Neuronal stem cell (in vitro differentiated cells): ENCODE measurements at regions not wholly inside any gene's neighbourhood (a gene's known extent, or its start where the extent isn't known, plus 50 kb on each side); places are given as distances from the start of the nearest gene placed in this dataset.

Experiments used
- DNase-seq: peaks from one replicate; pipeline ENCODE4 v3.0.0-alpha.2; 2013; ENCODE audit warnings: low spot score
- H2AFZ ChIP-seq: one replicate; pipeline ENCODE4 v1.6.1; 2013; ENCODE audit warnings: mild to moderate bottlenecking, low read length, inconsistent platforms
- H2AK5ac ChIP-seq: 2 replicates; pipeline ENCODE4 v1.6.1; 2013; ENCODE audit warnings: low read depth, mild to moderate bottlenecking, inconsistent platforms, low read length, moderate library complexity, mixed read lengths
- H2BK120ac ChIP-seq: 2 replicates; pipeline ENCODE4 v1.6.1; 2013; ENCODE audit warnings: low read depth, mild to moderate bottlenecking, inconsistent platforms, low read length, moderate library complexity, mixed read lengths
- H2BK12ac ChIP-seq: one replicate; pipeline ENCODE4 v1.6.1; 2013; ENCODE audit warnings: low read length, inconsistent platforms
- H2BK15ac ChIP-seq: 2 replicates; pipeline ENCODE4 v1.6.1; 2013; ENCODE audit warnings: mild to moderate bottlenecking, low read length, inconsistent platforms, mixed read lengths
- H2BK5ac ChIP-seq: one replicate; pipeline ENCODE4 v1.6.1; 2013; ENCODE audit warnings: inconsistent platforms, mild to moderate bottlenecking, low read length, moderate library complexity
- H3K14ac ChIP-seq: one replicate; pipeline ENCODE4 v1.6.1; 2013; ENCODE audit warnings: low read length, inconsistent platforms
- H3K18ac ChIP-seq: 2 replicates; pipeline ENCODE4 v1.6.1; 2013; ENCODE audit warnings: low read length, inconsistent platforms
- H3K23ac ChIP-seq: 2 replicates; pipeline ENCODE4 v1.6.1; 2013; ENCODE audit warnings: low read depth, mild to moderate bottlenecking, mixed read lengths, low read length, inconsistent platforms; ENCODE audit not compliant: poor library complexity
- H3K27ac ChIP-seq: replicated peaks from 3 replicates; pipeline ENCODE4 v1.5.1; 2013; ENCODE audit warnings: low read length, inconsistent platforms
- H3K27me3 ChIP-seq, 3 experiments: 2 replicates each; pipeline ENCODE4 v1.6.1; 2013; ENCODE audit warnings: low read length in 3 of 3, mild to moderate bottlenecking in 2 of 3, inconsistent platforms in 1 of 3, low read depth in 1 of 3, mixed read lengths in 1 of 3, moderate library complexity in 1 of 3; ENCODE audit not compliant: control insufficient read depth in 3 of 3, insufficient read depth in 3 of 3
- H3K36me3 ChIP-seq, 2 donors: replicated peaks in 1 of 2; 2 replicates each; pipeline ENCODE4 v1.6.1; 2013; ENCODE audit warnings: low read length in 2 of 2; ENCODE audit not compliant: control insufficient read depth in 2 of 2, insufficient read depth in 2 of 2
- H3K4ac ChIP-seq: 2 replicates; pipeline ENCODE4 v1.6.1; 2013; ENCODE audit warnings: inconsistent platforms, mild to moderate bottlenecking, low read length, moderate library complexity
- H3K4me1 ChIP-seq, 2 donors: 1 replicate in 1 of 2; 2 replicates in 1 of 2; pipeline ENCODE4 v1.6.1; 2013; ENCODE audit warnings: low read length in 2 of 2, low read depth in 1 of 2; ENCODE audit not compliant: control insufficient read depth in 2 of 2, insufficient read depth in 1 of 2
- H3K4me2 ChIP-seq: one replicate; pipeline ENCODE4 v1.6.1; 2013; ENCODE audit warnings: mild to moderate bottlenecking, low read length, inconsistent platforms; ENCODE audit not compliant: insufficient read depth, poor library complexity, severe bottlenecking
- H3K4me3 ChIP-seq, 2 donors: 2 replicates each; pipeline ENCODE4 v1.5.1; 2013; ENCODE audit warnings: low read length in 2 of 2, mild to moderate bottlenecking in 2 of 2, inconsistent platforms in 1 of 2, moderate library complexity in 1 of 2
- H3K79me1 ChIP-seq: one replicate; pipeline ENCODE4 v1.6.1; 2013; ENCODE audit warnings: low read depth, mild to moderate bottlenecking, inconsistent platforms, low read length, moderate library complexity
- H3K9ac ChIP-seq: one replicate; pipeline ENCODE4 v1.6.1; 2013; ENCODE audit warnings: mild to moderate bottlenecking, low read depth, low read length, inconsistent platforms; ENCODE audit not compliant: poor library complexity
- H3K9me3 ChIP-seq, 2 donors: replicated peaks in 1 of 2; 2 replicates each; pipeline versions ENCODE3 to v1.6.1; 2013; ENCODE audit warnings: low read length in 2 of 2, mild to moderate bottlenecking in 2 of 2, inconsistent platforms in 1 of 2, low read depth in 1 of 2, mixed read lengths in 1 of 2, moderate library complexity in 1 of 2; ENCODE audit not compliant: control insufficient read depth in 2 of 2, insufficient read depth in 1 of 2
- H4K8ac ChIP-seq: one replicate; pipeline ENCODE4 v1.6.1; 2013; ENCODE audit warnings: low read depth, mild to moderate bottlenecking, inconsistent platforms, low read length, moderate library complexity
- H4K91ac ChIP-seq: one replicate; pipeline ENCODE4 v1.6.1; 2013; ENCODE audit warnings: low read length, low read depth, mild to moderate bottlenecking, inconsistent platforms; ENCODE audit not compliant: poor library complexity
- WGBS, 2 donors: extraction: QIAGEN DNeasy Blood & Tissue Kit; methylation state at CpG; one replicate each; pipeline ENCODE4 v1.1.7; 2013; ENCODE audit warnings: missing lambda C conversion rate in 2 of 2, mixed read lengths in 1 of 2; ENCODE audit not compliant: insufficient read length in 2 of 2, insufficient replicate concordance in 1 of 2; ENCODE audit errors: extremely low coverage in 2 of 2; 5-methylcytosine and 5-hydroxymethylcytosine counted together

- Histone ChIP-seq H4K91ac (no peak overlapping the region), H4K8ac (no peak overlapping the region), H3K4ac (no peak overlapping the region), H3K23ac (no peak overlapping the region), H3K18ac (no peak overlapping the region), H3K9ac (no peak overlapping the region), H3K4me1 (peaks cover 7 to 10% of the 10 kb centered on the region in 2 donors), H3K9me3 (peaks cover 3 to 27% of the 10 kb centered on the region in 2 donors), H3K79me1 (no peaks in the 10 kb centered on the region), H3K36me3 (no peaks in the 10 kb centered on the region), H2AFZ (peak overlapping the region; percentile 58), H2AK5ac (no peak overlapping the region), H2BK5ac (no peak overlapping the region), H3K4me2 (no peak overlapping the region), H3K27ac (no peak overlapping the region), H2BK15ac (no peak overlapping the region), H3K14ac (no peak overlapping the region), H3K4me3 (no peak overlapping the region), H2BK120ac (no peak overlapping the region), H3K27me3 (no peaks in the 10 kb centered on the region), H2BK12ac (no peak overlapping the region)
- no peak for DNase-seq
- WGBS, 2 donors: no CpG with 5 or more reads among the region's 3 CpGs
Observed at GRCh38 chr4:123327846-123328429, 68.7 kb upstream of the SPRY1 start.

GRCh38 chr4:123338715-123339114 lies 57.9 kb upstream of the SPRY1 start:
- H2BK5ac ChIP-seq: no peak overlapping the region
- H4K91ac ChIP-seq: no peak overlapping the region
- no peaks in the 10 kb centered on the region for H3K79me1 ChIP-seq
- H4K8ac ChIP-seq: no peak overlapping the region
- H3K4me2 ChIP-seq: no peak overlapping the region
- no peak overlapping the region for H3K9ac ChIP-seq
- no peak for DNase-seq
- no peak overlapping the region for H2BK15ac ChIP-seq
- no peak overlapping the region for H3K4ac ChIP-seq
- peak overlapping the region; percentile 49 for H3K27ac ChIP-seq
- H3K18ac ChIP-seq: no peak overlapping the region
- H3K4me3 ChIP-seq: no peak overlapping the region
- no peak overlapping the region for H2BK12ac ChIP-seq
- WGBS, 2 donors: no CpG with 5 or more reads among the region's 7 CpGs
- no peak overlapping the region for H2AFZ ChIP-seq
- peaks cover 2 to 3% of the 10 kb centered on the region in 2 donors for H3K9me3 ChIP-seq
- no peak overlapping the region for H2AK5ac ChIP-seq
- no peaks in the 10 kb centered on the region for H3K36me3 ChIP-seq
- no peak overlapping the region for H3K14ac ChIP-seq
- H2BK120ac ChIP-seq: no peak overlapping the region
- peaks cover 4 to 14% of the 10 kb centered on the region in 2 donors for H3K4me1 ChIP-seq
- no peak overlapping the region for H3K23ac ChIP-seq
- H3K27me3 ChIP-seq: no peaks in the 10 kb centered on the region

DNA sequence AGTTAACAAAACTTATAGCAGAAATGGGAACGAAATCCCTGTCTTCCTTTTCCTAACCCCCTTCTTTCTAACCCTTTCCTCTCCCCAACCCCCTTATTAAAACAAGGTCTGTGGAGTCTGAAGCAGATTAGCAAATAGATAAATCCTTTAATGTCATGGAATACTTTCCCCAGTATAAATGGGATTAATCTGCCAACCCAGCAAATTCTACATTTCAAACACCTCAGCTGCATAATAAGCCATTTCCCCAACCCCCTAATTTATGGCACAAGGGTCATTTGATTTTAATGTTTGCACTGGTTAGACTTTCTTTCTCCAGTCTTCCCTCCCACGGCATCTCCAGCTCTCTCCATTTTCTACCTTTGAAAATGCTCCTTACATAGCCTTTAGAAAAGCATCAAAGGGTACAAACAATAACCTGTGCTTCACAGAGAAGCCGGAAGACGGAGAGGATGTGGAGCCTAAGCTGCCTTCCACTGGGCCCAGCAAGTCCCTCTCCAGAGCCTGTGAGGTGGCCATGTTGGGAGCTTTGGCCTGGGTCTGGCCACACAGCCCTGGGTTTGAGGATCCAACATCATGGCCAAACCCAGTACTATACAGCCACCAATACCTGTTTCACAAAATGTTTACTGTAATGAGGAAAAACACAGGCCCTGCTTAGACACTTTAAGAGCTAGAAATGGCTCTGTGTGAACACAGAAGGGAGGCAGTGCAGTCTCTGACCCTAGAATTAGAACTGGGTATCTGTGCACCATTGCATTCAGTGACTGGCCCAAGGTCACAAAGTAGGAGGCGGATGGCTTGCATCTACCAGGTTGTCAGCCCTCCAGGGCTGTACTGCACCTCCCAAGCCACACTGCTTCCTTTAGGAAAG lies 56.9 kb upstream of the SPRY1 start:
- Histone ChIP-seq H2AFZ (peak overlapping the region; percentile 68), H3K18ac (peak overlapping the region; percentile 50), H3K4me3 (no peak overlapping the region), H3K9ac (no peak overlapping the region), H4K91ac (no peak overlapping the region), H3K79me1 (no peaks in the 10 kb centered on the region), H3K23ac (no peak overlapping the region), H2BK12ac (no peak overlapping the region), H2AK5ac (no peak overlapping the region), H2BK5ac (no peak overlapping the region), H3K27ac (peak overlapping the region; percentile 44), H3K4ac (no peak overlapping the region), H2BK120ac (no peak overlapping the region), H2BK15ac (no peak overlapping the region), H3K36me3 (no peaks in the 10 kb centered on the region), H3K27me3 (no peaks in the 10 kb centered on the region), H3K4me2 (no peak overlapping the region), H3K9me3 (peaks cover 2 to 3% of the 10 kb centered on the region in 2 donors), H3K4me1 (peaks cover 4 to 14% of the 10 kb centered on the region in 2 donors), H3K14ac (no peak overlapping the region), H4K8ac (no peak overlapping the region)
- no peak for DNase-seq
- WGBS, 2 donors: no CpG with 5 or more reads among the region's 5 CpGs

- WGBS, 2 donors: no CpG with 5 or more reads among the region's 7 CpGs
Observed at GRCh38 chr4:123340381-123340701, 56.3 kb upstream of the SPRY1 start.

More at GRCh38 chr4:123340381-123340701, 56.3 kb upstream of the SPRY1 start:
- H3K4ac ChIP-seq: no peak overlapping the region
- peak overlapping the region; percentile 68 for H2AFZ ChIP-seq
- H2BK15ac ChIP-seq: no peak overlapping the region
- H4K91ac ChIP-seq: no peak overlapping the region
- no peak for DNase-seq
- H3K4me2 ChIP-seq: no peak overlapping the region
- H2BK120ac ChIP-seq: no peak overlapping the region
- no peaks in the 10 kb centered on the region for H3K27me3 ChIP-seq
- H3K14ac ChIP-seq: no peak overlapping the region
- H3K18ac ChIP-seq: peak overlapping the region; percentile 50
- no peak overlapping the region for H4K8ac ChIP-seq
- H2AK5ac ChIP-seq: no peak overlapping the region
- H3K9ac ChIP-seq: no peak overlapping the region
- H2BK5ac ChIP-seq: no peak overlapping the region
- H2BK12ac ChIP-seq: no peak overlapping the region
- no peaks in the 10 kb centered on the region for H3K79me1 ChIP-seq
- peaks cover 2 to 3% of the 10 kb centered on the region in 2 donors for H3K9me3 ChIP-seq
- no peak overlapping the region for H3K27ac ChIP-seq
- no peaks in the 10 kb centered on the region for H3K36me3 ChIP-seq
- peaks cover 7 to 16% of the 10 kb centered on the region in 2 donors for H3K4me1 ChIP-seq
- H3K4me3 ChIP-seq: no peak overlapping the region
- no peak overlapping the region for H3K23ac ChIP-seq
